GM20000 (cell line): ENCODE measurements at regions not wholly inside any gene's neighbourhood (a gene's known extent, or its start where the extent isn't known, plus 50 kb on each side); places are given as distances from the start of the nearest gene placed in this dataset.

Source experiments
- DNase-seq: peaks from one replicate; pipeline ENCODE4 v3.0.0; 2012; ENCODE audit warnings: low spot score
- CTCF ChIP-seq: IDR thresholded peaks from 2 replicates; pipeline ENCODE4 v1.5.1; 2012; ENCODE audit warnings: mild to moderate bottlenecking, control low read depth; ENCODE audit errors: extremely low read depth, missing control alignments

- DNase-seq: no peak
- no peak for TF ChIP-seq CTCF
These were observed 52.5 kb downstream of the EPRS1 start for GRCh38 chr1:219993554-219994433.

DNA sequence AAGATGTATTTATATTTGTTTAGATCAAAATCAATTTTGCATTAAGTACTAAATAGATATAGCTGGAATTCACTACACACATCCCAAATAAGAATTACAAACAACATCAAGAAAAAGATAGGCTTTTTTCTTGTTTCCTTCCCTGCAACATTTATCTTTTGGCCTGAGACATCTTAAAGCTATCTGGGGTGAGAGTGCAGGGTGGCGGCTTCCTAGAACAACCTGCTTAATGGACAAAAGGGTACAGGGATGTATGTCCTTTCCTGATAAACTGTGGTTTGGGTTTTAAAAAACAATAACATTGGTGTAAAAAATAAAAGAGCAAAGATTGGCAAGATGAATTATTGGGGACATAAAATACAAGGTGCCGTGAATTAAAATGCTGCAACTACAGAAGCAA is 54.4 kb downstream of the EPRS1 start:
- TF ChIP-seq CTCF: no peak
- DNase-seq: no peak

GRCh38 chr1:219991511-219991810 is 54.8 kb downstream of the EPRS1 start:
- TF ChIP-seq CTCF: no peak
- DNase-seq: no peak

GRCh38 chr1:219990782-219991510 is 55.4 kb downstream of the EPRS1 start:
- DNase-seq: no peak
- TF ChIP-seq CTCF: no peak

- DNase-seq: no peak
- TF ChIP-seq CTCF: no peak
These were observed 56.5 kb downstream of the EPRS1 start for GRCh38 chr1:219989766-219990165.

DNA sequence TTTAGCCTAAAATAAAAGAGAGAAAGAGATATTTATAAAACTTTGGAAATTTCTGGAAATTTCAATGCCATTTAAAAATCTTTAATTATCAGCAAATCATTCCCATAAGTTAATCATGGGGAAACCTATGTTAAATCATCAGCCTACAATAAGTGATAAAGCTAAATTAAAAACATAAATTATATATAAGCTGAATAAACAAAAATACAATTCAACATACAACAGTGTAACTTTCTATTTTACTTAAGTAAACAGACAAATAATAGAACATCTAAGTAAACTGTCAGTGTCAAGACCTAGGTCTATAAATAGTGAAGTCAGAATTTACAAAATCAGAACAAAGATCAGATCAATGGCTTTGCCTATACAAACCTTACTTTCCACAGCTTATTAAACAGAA is 57.5 kb downstream of the EPRS1 start:
- DNase-seq: no peak
- no peak for TF ChIP-seq CTCF

- DNase-seq: peak; percentile 34
- TF ChIP-seq CTCF: no peak
These were observed 57.9 kb downstream of the EPRS1 start for GRCh38 chr1:219988387-219988786.
